Cardiac muscle cell (in vitro differentiated cells and primary cell): ENCODE measurements at regions not wholly inside any gene's neighbourhood (a gene's known extent, or its start where the extent isn't known, plus 50 kb on each side); places are given as distances from the start of the nearest gene placed in this dataset.

Experiments
- DNase-seq, 2 donors: peaks; one replicate each; pipeline versions ENCODE4 v3.0.0 to v3.0.0-alpha.2; 2010 to 2017; ENCODE audit warnings: low read depth in 1 of 2, low spot score in 1 of 2
- H3K27ac ChIP-seq: fragments of 200-600 bp; sonication (generic); 2 replicates; pipeline ENCODE4 v1.5.1; 2016
- H3K27me3 ChIP-seq: fragments of 200-600 bp; sonication (generic); 2 replicates; pipeline ENCODE4 v1.6.0; 2016; ENCODE audit warnings: control low read depth
- H3K36me3 ChIP-seq: fragments of 200-600 bp; sonication (generic); 2 replicates; pipeline ENCODE4 v1.5.1; 2016; ENCODE audit warnings: control low read depth
- H3K4me1 ChIP-seq: fragments of 200-600 bp; sonication (generic); 2 replicates; pipeline ENCODE4 v1.8.1; 2017; ENCODE audit warnings: low read depth, mild to moderate bottlenecking, mixed run types
- H3K4me3 ChIP-seq: fragments of 200-600 bp; sonication (generic); 2 replicates; pipeline ENCODE4 v1.5.1; 2016; ENCODE audit warnings: mild to moderate bottlenecking
- H3K9me3 ChIP-seq: fragments of 200-600 bp; sonication (generic); 2 replicates; pipeline ENCODE4 v1.5.1; 2017; ENCODE audit warnings: low read depth, mild to moderate bottlenecking, control low read depth
- TF ChIP-seq, protein P1 (sequence below): IDR thresholded peaks from 2 replicates; pipeline ENCODE4 v1.5.1; 2012; ENCODE audit warnings: low read depth, mild to moderate bottlenecking, low read length

GRCh38 chr6:99187429-99187828 lies 162.0 kb downstream of the FAXC start:
- Histone ChIP-seq H3K36me3 (no peaks in the 10 kb centered on the region), H3K4me1 (no peaks in the 10 kb centered on the region), H3K4me3 (no peak overlapping the region), H3K27ac (no peak overlapping the region), H3K9me3 (no peaks in the 10 kb centered on the region), H3K27me3 (no peaks in the 10 kb centered on the region)
- TF ChIP-seq, protein P1, sequence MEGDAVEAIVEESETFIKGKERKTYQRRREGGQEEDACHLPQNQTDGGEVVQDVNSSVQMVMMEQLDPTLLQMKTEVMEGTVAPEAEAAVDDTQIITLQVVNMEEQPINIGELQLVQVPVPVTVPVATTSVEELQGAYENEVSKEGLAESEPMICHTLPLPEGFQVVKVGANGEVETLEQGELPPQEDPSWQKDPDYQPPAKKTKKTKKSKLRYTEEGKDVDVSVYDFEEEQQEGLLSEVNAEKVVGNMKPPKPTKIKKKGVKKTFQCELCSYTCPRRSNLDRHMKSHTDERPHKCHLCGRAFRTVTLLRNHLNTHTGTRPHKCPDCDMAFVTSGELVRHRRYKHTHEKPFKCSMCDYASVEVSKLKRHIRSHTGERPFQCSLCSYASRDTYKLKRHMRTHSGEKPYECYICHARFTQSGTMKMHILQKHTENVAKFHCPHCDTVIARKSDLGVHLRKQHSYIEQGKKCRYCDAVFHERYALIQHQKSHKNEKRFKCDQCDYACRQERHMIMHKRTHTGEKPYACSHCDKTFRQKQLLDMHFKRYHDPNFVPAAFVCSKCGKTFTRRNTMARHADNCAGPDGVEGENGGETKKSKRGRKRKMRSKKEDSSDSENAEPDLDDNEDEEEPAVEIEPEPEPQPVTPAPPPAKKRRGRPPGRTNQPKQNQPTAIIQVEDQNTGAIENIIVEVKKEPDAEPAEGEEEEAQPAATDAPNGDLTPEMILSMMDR, result no peak
- DNase-seq, result no peak

DNA sequence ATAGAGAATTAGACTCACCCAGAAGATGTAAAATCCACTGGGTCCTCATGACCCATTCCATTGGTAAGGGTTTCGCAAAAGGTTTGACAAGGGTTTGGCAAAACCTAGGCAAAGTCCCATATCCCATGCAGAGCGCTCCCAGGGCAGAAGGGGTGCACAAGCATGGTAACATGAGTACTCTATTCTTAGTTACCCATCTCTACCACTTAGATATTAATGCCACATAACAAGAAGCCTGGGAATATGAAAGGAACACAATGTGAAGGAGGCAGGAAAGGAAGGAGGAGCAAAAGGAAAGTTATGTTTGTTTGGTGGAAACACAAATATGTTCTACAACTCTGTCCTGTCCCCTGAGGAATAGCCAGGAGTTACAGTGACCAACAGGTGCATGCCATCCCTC lies 163.1 kb downstream of the FAXC start:
- Histone ChIP-seq H3K27ac (no peak overlapping the region), H3K36me3 (no peaks in the 10 kb centered on the region), H3K4me1 (no peaks in the 10 kb centered on the region), H3K9me3 (no peaks in the 10 kb centered on the region), H3K27me3 (no peaks in the 10 kb centered on the region), H3K4me3 (no peak overlapping the region)
- DNase-seq, result no peak
- TF ChIP-seq, protein P1, result no peak

GRCh38 chr6:99185525-99185924 lies 163.9 kb downstream of the FAXC start:
- DNase-seq, result no peak
- TF ChIP-seq, protein P1, result no peak

DNA sequence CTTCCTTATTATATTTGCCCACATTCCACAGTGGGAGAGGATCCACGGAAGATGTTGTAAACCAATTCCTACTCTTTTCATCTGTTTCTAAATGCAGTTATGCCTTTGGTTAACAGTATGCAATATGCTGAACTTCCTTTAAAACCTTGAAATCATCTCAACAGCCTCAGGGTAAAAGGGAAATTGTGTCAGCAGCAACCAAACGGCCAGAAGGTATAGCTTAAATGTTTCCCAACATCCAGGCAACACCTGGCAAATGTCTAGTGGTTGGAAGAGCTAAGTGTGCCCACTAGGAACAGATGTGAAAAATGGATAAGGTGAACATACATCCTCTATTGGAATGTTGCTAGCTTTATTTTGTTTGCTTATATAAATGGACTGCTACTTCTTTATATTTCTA lies 164.8 kb downstream of the FAXC start:
- no peak overlapping the region for H3K4me3 ChIP-seq
- no peak overlapping the region for H3K27ac ChIP-seq
- H3K9me3 ChIP-seq, result peaks cover 2% of the 10 kb centered on the region
- H3K36me3 ChIP-seq, result no peaks in the 10 kb centered on the region
- DNase-seq, result no peak
- TF ChIP-seq, protein P1, result no peak
- H3K4me1 ChIP-seq, result no peaks in the 10 kb centered on the region
- H3K27me3 ChIP-seq, result no peaks in the 10 kb centered on the region

More at GRCh38 chr6:99185525-99185924, 163.9 kb downstream of the FAXC start:
- H3K36me3 ChIP-seq, result no peaks in the 10 kb centered on the region
- no peaks in the 10 kb centered on the region for H3K4me1 ChIP-seq
- no peak overlapping the region for H3K27ac ChIP-seq
- H3K9me3 ChIP-seq, result no peaks in the 10 kb centered on the region
- no peaks in the 10 kb centered on the region for H3K27me3 ChIP-seq
- no peak overlapping the region for H3K4me3 ChIP-seq

GRCh38 chr6:99183066-99183465 lies 166.4 kb downstream of the FAXC start:
- no peak for DNase-seq
- no peak overlapping the region for H3K4me3 ChIP-seq
- no peaks in the 10 kb centered on the region for H3K36me3 ChIP-seq
- no peak overlapping the region for H3K27ac ChIP-seq
- TF ChIP-seq, protein P1, result no peak
- H3K4me1 ChIP-seq, result no peaks in the 10 kb centered on the region
- H3K27me3 ChIP-seq, result no peaks in the 10 kb centered on the region
- peaks cover 2% of the 10 kb centered on the region for H3K9me3 ChIP-seq

GRCh38 chr6:99181174-99181573 lies 168.3 kb downstream of the FAXC start:
- H3K27ac ChIP-seq, result no peak overlapping the region
- no peak for DNase-seq
- no peak overlapping the region for H3K4me3 ChIP-seq
- peaks cover 2% of the 10 kb centered on the region for H3K9me3 ChIP-seq
- TF ChIP-seq, protein P1, result no peak
- no peaks in the 10 kb centered on the region for H3K4me1 ChIP-seq
- no peaks in the 10 kb centered on the region for H3K36me3 ChIP-seq
- no peaks in the 10 kb centered on the region for H3K27me3 ChIP-seq
